ENCODE measurements at regions not wholly inside any gene's neighbourhood (a gene's known extent, or its start where the extent isn't known, plus 50 kb on each side); places are given as distances from the start of the nearest gene placed in this dataset.

DNA sequence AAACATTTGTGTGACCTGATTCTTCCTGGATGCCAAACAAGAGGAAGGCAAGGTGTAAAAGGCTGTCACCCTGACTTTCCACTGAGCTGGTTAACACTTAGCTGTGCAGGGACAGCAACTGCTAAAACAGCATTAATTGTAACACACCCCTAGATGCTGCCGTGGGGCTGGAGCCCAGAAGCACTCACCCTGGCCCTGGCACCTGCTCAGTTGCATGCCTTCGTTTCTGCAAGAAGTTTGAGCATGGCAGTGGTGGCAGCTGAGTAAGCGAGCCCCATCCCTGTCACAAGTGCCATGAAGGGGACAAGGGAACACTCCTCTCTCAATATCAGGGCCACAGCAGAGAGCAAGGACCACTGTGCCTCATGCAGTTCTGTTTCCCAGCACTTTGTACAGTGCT lies 330.2 kb downstream of the TMEM114 start:
- TF ChIP-seq POLR2A (IDR thresholded peaks at IDR 0.05), result no peak
- no peak for TF ChIP-seq CTCF (IDR thresholded peaks at IDR 0.05)
- Histone ChIP-seq H3K27me3 (no peaks in the 10 kb centered on the region), H3K27ac (no peak overlapping the region), H3K9me3 (no peaks in the 10 kb centered on the region), H3K4me3 (no peak overlapping the region), H3K4me1 (no peaks in the 10 kb centered on the region), H3K36me3 (no peaks in the 10 kb centered on the region)
- 44 to 77% (median 58%) methylated on average over 3 of the region's 3 CpGs for WGBS, 4 donors
- DNase-seq (no peak), ATAC-seq (no peak)
- intact Hi-C loops (cut with DNase I), result no loop called here

DNA sequence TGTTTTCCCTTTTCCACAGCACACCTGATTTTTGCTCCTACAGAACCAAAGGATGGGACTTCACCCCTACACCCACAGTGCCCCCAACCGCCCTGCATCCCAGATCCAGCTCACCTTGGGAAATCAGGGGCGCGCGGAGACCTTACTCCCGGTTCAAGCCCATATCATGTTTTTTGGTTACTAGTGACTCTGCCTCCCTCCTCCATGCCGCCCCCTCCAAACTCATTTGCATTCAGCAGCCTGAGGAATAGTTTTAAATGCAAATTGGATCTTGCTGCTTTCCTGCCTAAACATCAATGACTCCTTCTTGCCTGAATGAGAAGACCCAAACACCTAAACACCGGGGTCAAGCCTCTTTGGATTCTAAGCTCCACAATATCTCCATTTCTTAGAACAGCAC lies 331.8 kb downstream of the TMEM114 start:
- DNase-seq, result no peak
- intact Hi-C loops (cut with DNase I), result no loop called here
- H3K4me1 ChIP-seq, result no peaks in the 10 kb centered on the region
- 63 to 73% (median 66%) methylated on average over 7 of the region's 7 CpGs for WGBS, 4 donors
- H3K27me3 ChIP-seq, result no peaks in the 10 kb centered on the region
- no peaks in the 10 kb centered on the region for H3K36me3 ChIP-seq
- ATAC-seq, result no peak
- no peak overlapping the region for H3K27ac ChIP-seq
- TF ChIP-seq POLR2A (IDR thresholded peaks at IDR 0.05), result no peak
- no peak for TF ChIP-seq CTCF (IDR thresholded peaks at IDR 0.05)
- no peak overlapping the region for H3K4me3 ChIP-seq
- H3K9me3 ChIP-seq, result no peaks in the 10 kb centered on the region

GRCh38 chr16:8257561-8257960 lies 332.8 kb downstream of the TMEM114 start:
- TF ChIP-seq POLR2A (IDR thresholded peaks at IDR 0.05), result no peak
- no peak for TF ChIP-seq CTCF (IDR thresholded peaks at IDR 0.05)
- ATAC-seq, result no peak
- no peaks in the 10 kb centered on the region for H3K36me3 ChIP-seq
- no peak overlapping the region for H3K27ac ChIP-seq
- no peak for DNase-seq
- no peaks in the 10 kb centered on the region for H3K27me3 ChIP-seq
- intact Hi-C loops (cut with DNase I), result no loop called here
- 80 to 85% (median 83%) methylated on average over 3 of the region's 3 CpGs for WGBS, 4 donors
- no peaks in the 10 kb centered on the region for H3K9me3 ChIP-seq
- no peaks in the 10 kb centered on the region for H3K4me1 ChIP-seq
- no peak overlapping the region for H3K4me3 ChIP-seq

DNA sequence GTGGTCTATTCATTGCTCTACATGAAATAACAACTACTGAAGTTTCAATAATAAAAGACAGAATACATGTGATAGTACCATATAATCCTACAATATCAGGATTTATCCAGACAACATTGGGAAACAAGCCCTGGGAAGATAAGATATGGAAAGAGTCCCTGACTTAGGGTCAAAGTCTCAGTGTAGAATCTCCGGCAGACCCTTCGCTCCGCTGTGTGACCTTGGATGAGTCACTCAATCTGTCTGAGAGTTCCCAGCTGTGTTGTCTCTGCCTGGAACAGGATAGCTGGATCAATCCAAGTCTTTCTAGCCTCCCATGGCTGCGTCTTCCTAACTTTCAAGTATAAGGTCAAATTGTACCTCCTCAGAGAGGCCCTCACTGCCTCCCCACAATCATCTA lies 335.9 kb downstream of the TMEM114 start:
- no peak for ATAC-seq
- no peak for DNase-seq
- Histone ChIP-seq H3K4me3 (no peak overlapping the region), H3K27ac (no peak overlapping the region), H3K36me3 (no peaks in the 10 kb centered on the region), H3K27me3 (no peaks in the 10 kb centered on the region), H3K4me1 (no peaks in the 10 kb centered on the region), H3K9me3 (no peaks in the 10 kb centered on the region)
- 73 to 77% (median 75%) methylated on average over 4 of the region's 4 CpGs for WGBS, 4 donors
- intact Hi-C loops (cut with DNase I), result no loop called here
- TF ChIP-seq CTCF (IDR thresholded peaks at IDR 0.05) (no peak), POLR2A (IDR thresholded peaks at IDR 0.05) (no peak)
